Fibroblast of villous mesenchyme (primary cell): ENCODE measurements at regions not wholly inside any gene's neighbourhood (a gene's known extent, or its start where the extent isn't known, plus 50 kb on each side); places are given as distances from the start of the nearest gene placed in this dataset.

Experiments used
- DNase-seq: peaks from one replicate; pipeline ENCODE4 v3.0.0-alpha.2; 2010; ENCODE audit warnings: low read depth
- H3K4me3 ChIP-seq: 2 replicates; pipeline ENCODE4 v1.5.1; 2011; ENCODE audit warnings: low read depth, mild to moderate bottlenecking, low read length
- CTCF ChIP-seq: IDR thresholded peaks from 2 replicates; pipeline ENCODE4 v1.5.1; 2012; ENCODE audit warnings: low read depth, mild to moderate bottlenecking, low read length; ENCODE audit not compliant: insufficient read depth

GRCh38 chr14:34035934-34036250 lies 85.0 kb upstream of the EGLN3 start:
- TF ChIP-seq CTCF = no peak
- no peak overlapping the region for H3K4me3 ChIP-seq
- no peak for DNase-seq

- no peak for DNase-seq
- no peak for TF ChIP-seq CTCF
- no peak overlapping the region for H3K4me3 ChIP-seq
Observed at GRCh38 chr14:34035177-34035933, 84.5 kb upstream of the EGLN3 start.

- DNase-seq = no peak
- H3K4me3 ChIP-seq = no peak overlapping the region
- no peak for TF ChIP-seq CTCF
Observed at GRCh38 chr14:34034447-34035176, 83.7 kb upstream of the EGLN3 start.

GRCh38 chr14:34032720-34033119 lies 81.8 kb upstream of the EGLN3 start:
- H3K4me3 ChIP-seq = no peak overlapping the region
- no peak for DNase-seq
- TF ChIP-seq CTCF = no peak

GRCh38 chr14:34030864-34031263 lies 80.0 kb upstream of the EGLN3 start:
- no peak for TF ChIP-seq CTCF
- no peak overlapping the region for H3K4me3 ChIP-seq
- peak; percentile 84 for DNase-seq

DNA sequence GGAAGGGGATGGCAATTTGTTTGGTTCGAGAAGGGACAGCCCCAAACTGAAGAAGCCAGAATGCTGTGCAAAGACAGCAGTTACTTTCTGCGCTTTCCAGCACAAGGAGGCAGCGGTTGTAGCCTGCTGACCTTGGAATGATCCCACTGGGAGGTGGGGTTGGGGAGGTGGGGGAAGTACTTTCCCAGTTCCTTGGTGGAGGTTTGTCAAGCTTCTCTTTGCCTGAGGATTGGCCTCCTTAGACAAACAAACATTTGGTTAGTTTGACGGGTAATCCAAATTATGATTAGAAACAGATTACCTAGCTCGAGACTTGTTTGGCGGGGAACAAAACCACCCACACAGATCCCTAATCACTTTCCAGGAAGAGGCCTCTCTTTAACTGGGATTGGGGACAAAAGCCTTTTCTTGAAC lies 79.1 kb upstream of the EGLN3 start:
- no peak for TF ChIP-seq CTCF
- no peak overlapping the region for H3K4me3 ChIP-seq
- DNase-seq = peak; percentile 77
